A549 (cell line): ENCODE measurements at regions not wholly inside any gene's neighbourhood (a gene's known extent, or its start where the extent isn't known, plus 50 kb on each side); places are given as distances from the start of the nearest gene placed in this dataset.
A peak's percentile ranks its signal among the peaks of the same experiment; 100 is the strongest.

ENCODE experiments used
- ATAC-seq, 2 experiments: fragments of 200-7000 bp in 1 of 2; fragments of >200 bp in 1 of 2; cut with Nextera tagmentation in 1 of 2; cut with Tn5 transposase in 1 of 2; 3 replicates each; pipeline versions ENCODE4 v1.8.0 to v1.9.1; 2018 to 2020; ENCODE audit warnings: mild to moderate bottlenecking in 1 of 2, moderate library complexity in 1 of 2
- CTCF ChIA-PET: fragments of 300-600 bp; sonication (Branson Sonifier 250); formaldehyde crosslinking; extraction: SDS; loops from one replicate; lab custom pipeline; 2021; ENCODE audit warnings: antibody characterized with exemption, inconsistent platforms; lab: Yijun Ruan, JAX
- POLR2A ChIA-PET: fragments of 350-600 bp; formaldehyde crosslinking; extraction: SDS; loops from one replicate; lab custom pipeline; 2021; ENCODE audit warnings: antibody characterized with exemption, inconsistent platforms; lab: Yijun Ruan, JAX
- DNase-seq, 2 experiments: peaks; one replicate each; pipeline versions ENCODE4 v3.0.0 to v3.0.0-alpha.2; 2011 to 2016; ENCODE audit warnings: low read depth in 1 of 2, low spot score in 1 of 2
- FAIRE-seq: peaks from 2 replicates; lab custom pipeline; 2011; peaks lifted over from hg19 to GRCh38; lab: Jason Lieb, UNC
- H3K27ac ChIP-seq, 2 experiments: fragments of >200 bp; sonication (Bioruptor Twin); formaldehyde crosslinking; 3 replicates each; pipeline ENCODE4 v1.5.1; 2016 to 2017
- H3K4me1 ChIP-seq: fragments of >200 bp; sonication (Bioruptor Twin); formaldehyde crosslinking; 3 replicates; pipeline ENCODE4 v1.6.1; 2016
- H3K4me2 ChIP-seq: fragments of >200 bp; sonication (Bioruptor Twin); formaldehyde crosslinking; 3 replicates; pipeline ENCODE4 v1.6.1; 2016
- H3K4me3 ChIP-seq: fragments of >200 bp; sonication (Bioruptor Twin); formaldehyde crosslinking; 3 replicates; pipeline ENCODE4 v1.5.1; 2016
- H3K9me3 ChIP-seq: fragments of >200 bp; sonication (Bioruptor Twin); formaldehyde crosslinking; 3 replicates; pipeline ENCODE4 v1.6.1; 2016
- CEBPB ChIP-seq, 2 experiments: fragments of >200 bp in 1 of 2; sonication (Bioruptor Twin) in 1 of 2; formaldehyde crosslinking in 1 of 2; IDR thresholded peaks; 2 replicates each; pipeline ENCODE4 v1.6.1; 2012 to 2016
- CHD2 ChIP-seq: fragments of 150-350 bp; IDR thresholded peaks from 2 replicates; pipeline ENCODE4 v1.6.1; 2014; ENCODE audit warnings: low read length; ENCODE audit not compliant: partially characterized antibody
- CHD4 ChIP-seq: fragments of 200-600 bp; sonication (generic); IDR thresholded peaks from 2 replicates; pipeline ENCODE4 v1.6.1; 2016; ENCODE audit warnings: antibody characterized with exemption, mild to moderate bottlenecking, borderline replicate concordance
- EHF ChIP-seq: fragments of 250-450 bp; sonication (Bioruptor Pico); IDR thresholded peaks from 2 replicates; pipeline ENCODE4 v1.5.0; 2020; ENCODE audit warnings: mild to moderate bottlenecking
- ESRRA ChIP-seq: fragments of 150-350 bp; IDR thresholded peaks from 2 replicates; pipeline ENCODE4 v1.6.1; 2014; ENCODE audit warnings: mild to moderate bottlenecking, low read length, borderline replicate concordance
- FOSB ChIP-seq: fragments of 250-450 bp; sonication (Bioruptor Pico); IDR thresholded peaks from 2 replicates; pipeline ENCODE4 v1.5.0; 2020; ENCODE audit warnings: mild to moderate bottlenecking, moderate library complexity
- FOSL2 ChIP-seq, 2 experiments: fragments of 450-650 bp in 1 of 2; fragments of >200 bp in 1 of 2; sonication (Bioruptor Twin) in 1 of 2; formaldehyde crosslinking; IDR thresholded peaks; 2 replicates each; pipeline versions ENCODE4 v1.5.0 to v1.6.1; 2016 to 2020; ENCODE audit warnings: mild to moderate bottlenecking in 1 of 2, moderate library complexity in 1 of 2
- HEYL ChIP-seq: fragments of 250-450 bp; sonication (Bioruptor Pico); IDR thresholded peaks from 2 replicates; pipeline ENCODE4 v1.8.0; 2021; ENCODE audit warnings: mild to moderate bottlenecking, moderate library complexity
- KDM5A ChIP-seq: fragments of 200-600 bp; sonication (generic); IDR thresholded peaks from 2 replicates; pipeline ENCODE4 v1.6.1; 2016; ENCODE audit warnings: antibody characterized with exemption, mild to moderate bottlenecking
- NFE2L2 ChIP-seq: fragments of 150-350 bp; conservative IDR thresholded peaks from 2 replicates; pipeline ENCODE4 v1.6.1; 2014; ENCODE audit warnings: low read length
- RAD21 ChIP-seq, 2 experiments: fragments of >200 bp in 1 of 2; sonication (Bioruptor Twin) in 1 of 2; formaldehyde crosslinking in 1 of 2; IDR thresholded peaks in 1 of 2; conservative IDR thresholded peaks in 1 of 2; 2 replicates in 1 of 2; 3 replicates in 1 of 2; pipeline ENCODE4 v1.6.1; 2012 to 2018; ENCODE audit warnings: inconsistent platforms in 1 of 2
- RCOR1 ChIP-seq: fragments of 150-350 bp; IDR thresholded peaks from 2 replicates; pipeline ENCODE4 v1.6.1; 2014; ENCODE audit warnings: antibody characterized with exemption, low read length, low read depth
- RFX5 ChIP-seq: fragments of 450-650 bp; IDR thresholded peaks from 2 replicates; pipeline ENCODE4 v1.7.1; 2014; ENCODE audit warnings: antibody characterized with exemption, mild to moderate bottlenecking, moderate library complexity
- TFCP2L1 ChIP-seq: fragments of 250-450 bp; sonication (Bioruptor Pico); IDR thresholded peaks from 2 replicates; pipeline ENCODE4 v1.5.0; 2021; ENCODE audit warnings: mild to moderate bottlenecking
- TP53 ChIP-seq: fragments of 250-450 bp; sonication (Bioruptor Pico); IDR thresholded peaks from 2 replicates; pipeline ENCODE4 v1.5.0; 2021; ENCODE audit warnings: mild to moderate bottlenecking, moderate library complexity
- ZC3H11A ChIP-seq: fragments of 450-650 bp; IDR thresholded peaks from 2 replicates; pipeline ENCODE4 v1.6.1; 2014; ENCODE audit warnings: antibody characterized with exemption, mild to moderate bottlenecking
- ZFP36 ChIP-seq: fragments of 450-650 bp; IDR thresholded peaks from 2 replicates; pipeline ENCODE4 v1.6.1; 2014; ENCODE audit warnings: borderline replicate concordance; ENCODE audit not compliant: partially characterized antibody
- ZNF302 ChIP-seq: fragments of 250-450 bp; sonication (Bioruptor Pico); IDR thresholded peaks from 2 replicates; pipeline ENCODE4 v1.9.0; 2021; ENCODE audit warnings: inconsistent platforms, mild to moderate bottlenecking, moderate library complexity
- ZSCAN20 ChIP-seq: fragments of 250-450 bp; sonication (Bioruptor Pico); IDR thresholded peaks from 2 replicates; pipeline ENCODE4 v1.8.0; 2022; ENCODE audit warnings: mild to moderate bottlenecking, moderate library complexity
- WGBS: methylation state at CpG from one replicate; pipeline ENCODE4 v1.1.6; 2017; ENCODE audit errors: missing lambda C conversion rate; 5-methylcytosine and 5-hydroxymethylcytosine counted together
- TF ChIP-seq, protein P1 (sequence below): fragments of >200 bp; sonication (Bioruptor Twin); formaldehyde crosslinking; IDR thresholded peaks from 2 replicates; pipeline ENCODE4 v1.6.1; 2016
- TF ChIP-seq, protein P2 (sequence below): fragments of >200 bp; sonication (Bioruptor Twin); formaldehyde crosslinking; IDR thresholded peaks from 3 replicates; pipeline ENCODE4 v1.5.1; 2016
- TF ChIP-seq, protein P3 (sequence below): fragments of 450-650 bp; IDR thresholded peaks from 2 replicates; pipeline ENCODE4 v1.6.1; 2014; ENCODE audit warnings: antibody characterized with exemption
- TF ChIP-seq, protein P4 (sequence below): IDR thresholded peaks from 2 replicates; pipeline ENCODE4 v1.6.1; 2012; ENCODE audit warnings: low read depth, borderline replicate concordance

DNA sequence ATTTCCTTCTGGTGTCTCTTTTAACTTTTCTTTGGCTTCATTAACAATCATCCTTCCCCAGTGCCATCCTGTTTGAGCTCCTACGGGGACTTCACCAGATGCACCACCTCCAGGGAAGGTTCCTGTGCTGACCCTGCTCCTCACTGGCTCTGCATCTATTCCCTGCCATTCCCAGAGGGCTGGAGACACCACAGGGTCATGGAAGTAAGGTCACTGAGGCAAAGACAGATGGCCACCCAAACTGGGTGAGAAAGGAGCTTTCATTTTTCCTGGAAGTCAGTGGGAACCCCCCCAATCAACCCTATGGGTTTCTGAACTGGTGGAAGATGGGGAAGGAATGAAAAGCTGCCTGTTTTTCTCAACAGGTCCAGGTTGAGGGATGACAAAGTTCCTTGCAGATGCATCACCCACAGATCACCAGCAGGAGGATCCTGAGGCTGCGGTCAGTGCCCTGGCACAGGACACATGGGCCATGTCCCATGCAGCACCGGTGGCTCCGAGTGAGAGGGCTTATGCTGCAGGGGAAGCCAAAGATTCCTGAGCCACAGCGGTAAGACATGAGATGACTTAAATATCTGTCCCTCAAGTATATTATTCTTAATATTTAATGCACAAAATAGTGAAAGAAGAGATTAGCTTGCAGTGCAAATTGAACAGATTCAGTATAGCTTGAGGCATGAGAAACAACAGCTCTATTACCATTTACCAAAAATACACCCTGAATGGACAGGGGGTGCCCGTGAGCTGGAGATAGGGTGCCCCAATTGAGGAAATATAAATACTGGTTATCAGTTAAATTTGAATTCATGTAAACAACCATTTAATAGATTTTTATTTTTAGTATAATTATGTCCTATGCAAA is 73.0 kb upstream of the VPREB1 start:
- 6% methylated on average over 6 of the region's 6 CpGs for WGBS
- Histone ChIP-seq H3K4me3 (no peak overlapping the region), H3K4me2 (no peak overlapping the region), H3K27ac (no peak overlapping the region), H3K4me1 (no peaks in the 10 kb centered on the region)
- POLR2A ChIA-PET, result no interaction called here
- no peak for FAIRE-seq
- TF ChIP-seq RCOR1 (no peak), RAD21 (conservative IDR thresholded peaks at IDR 0.05 in 1 of 2, IDR thresholded peaks at IDR 0.05 in 1 of 2) (peak in 1 of 2 experiments; percentile 34; a peak in 1 of 5 replicates), EHF (CRISPR knock-in tag) (no peak)
- TF ChIP-seq, all 56 proteins: peak for 1
- DNase-seq (peak; percentile 31 to 52), ATAC-seq (peak; percentile 92 to 96)
- no peaks in the 10 kb centered on the region for H3K9me3 ChIP-seq
- CTCF ChIA-PET, result interaction anchor here (0.5 to 1.9 kb wide), 13 partner anchors 9 to 344 kb away, joined by 3 to 6 read pairs (median 3); no protein-coding TSS in a partner anchor

DNA sequence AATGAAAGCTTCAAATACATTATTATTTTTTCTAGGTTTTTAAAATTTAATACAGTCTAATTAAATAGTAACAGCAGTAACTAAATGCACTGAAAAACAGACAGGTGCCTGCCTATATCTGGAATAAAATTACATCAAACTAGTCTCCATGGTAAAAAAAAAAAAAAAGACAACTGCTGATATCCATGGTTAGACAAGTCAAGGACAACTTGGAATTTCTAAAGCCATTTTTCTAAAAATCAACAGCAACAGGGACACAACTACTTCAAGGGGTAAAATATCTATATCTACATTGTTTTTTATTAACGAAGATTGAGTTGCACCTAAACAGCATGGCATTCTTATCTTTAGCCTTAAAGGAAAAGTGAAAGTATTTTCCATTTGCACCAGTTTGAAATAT is 74.7 kb upstream of the VPREB1 start:
- ATAC-seq, result no peak
- no peak for TF ChIP-seq ZFP36
- TF ChIP-seq, protein P1, sequence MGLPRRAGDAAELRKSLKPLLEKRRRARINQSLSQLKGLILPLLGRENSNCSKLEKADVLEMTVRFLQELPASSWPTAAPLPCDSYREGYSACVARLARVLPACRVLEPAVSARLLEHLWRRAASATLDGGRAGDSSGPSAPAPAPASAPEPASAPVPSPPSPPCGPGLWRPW, result no peak
- TF ChIP-seq FOSL2 (IDR thresholded peaks at IDR 0.05), result no peak
- TF ChIP-seq FOSL2 (CRISPR knock-in tag; IDR thresholded peaks at IDR 0.05), result no peak
- TF ChIP-seq CEBPB (IDR thresholded peaks at IDR 0.05), result no peak
- TF ChIP-seq FOSB (CRISPR knock-in tag), result no peak
- no peak for TF ChIP-seq TP53 (CRISPR knock-in tag)
- TF ChIP-seq, protein P2, sequence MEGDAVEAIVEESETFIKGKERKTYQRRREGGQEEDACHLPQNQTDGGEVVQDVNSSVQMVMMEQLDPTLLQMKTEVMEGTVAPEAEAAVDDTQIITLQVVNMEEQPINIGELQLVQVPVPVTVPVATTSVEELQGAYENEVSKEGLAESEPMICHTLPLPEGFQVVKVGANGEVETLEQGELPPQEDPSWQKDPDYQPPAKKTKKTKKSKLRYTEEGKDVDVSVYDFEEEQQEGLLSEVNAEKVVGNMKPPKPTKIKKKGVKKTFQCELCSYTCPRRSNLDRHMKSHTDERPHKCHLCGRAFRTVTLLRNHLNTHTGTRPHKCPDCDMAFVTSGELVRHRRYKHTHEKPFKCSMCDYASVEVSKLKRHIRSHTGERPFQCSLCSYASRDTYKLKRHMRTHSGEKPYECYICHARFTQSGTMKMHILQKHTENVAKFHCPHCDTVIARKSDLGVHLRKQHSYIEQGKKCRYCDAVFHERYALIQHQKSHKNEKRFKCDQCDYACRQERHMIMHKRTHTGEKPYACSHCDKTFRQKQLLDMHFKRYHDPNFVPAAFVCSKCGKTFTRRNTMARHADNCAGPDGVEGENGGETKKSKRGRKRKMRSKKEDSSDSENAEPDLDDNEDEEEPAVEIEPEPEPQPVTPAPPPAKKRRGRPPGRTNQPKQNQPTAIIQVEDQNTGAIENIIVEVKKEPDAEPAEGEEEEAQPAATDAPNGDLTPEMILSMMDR, result no peak
- FAIRE-seq, result no peak
- Histone ChIP-seq H3K4me3 (no peak overlapping the region), H3K4me1 (no peaks in the 10 kb centered on the region), H3K9me3 (no peaks in the 10 kb centered on the region), H3K27ac (no peak overlapping the region), H3K4me2 (no peak overlapping the region)
- DNase-seq, result no peak
- POLR2A ChIA-PET, result no interaction called here
- CTCF ChIA-PET, result no interaction called here
- WGBS, result 0% methylated on average over 1 of the region's 1 CpG

DNA sequence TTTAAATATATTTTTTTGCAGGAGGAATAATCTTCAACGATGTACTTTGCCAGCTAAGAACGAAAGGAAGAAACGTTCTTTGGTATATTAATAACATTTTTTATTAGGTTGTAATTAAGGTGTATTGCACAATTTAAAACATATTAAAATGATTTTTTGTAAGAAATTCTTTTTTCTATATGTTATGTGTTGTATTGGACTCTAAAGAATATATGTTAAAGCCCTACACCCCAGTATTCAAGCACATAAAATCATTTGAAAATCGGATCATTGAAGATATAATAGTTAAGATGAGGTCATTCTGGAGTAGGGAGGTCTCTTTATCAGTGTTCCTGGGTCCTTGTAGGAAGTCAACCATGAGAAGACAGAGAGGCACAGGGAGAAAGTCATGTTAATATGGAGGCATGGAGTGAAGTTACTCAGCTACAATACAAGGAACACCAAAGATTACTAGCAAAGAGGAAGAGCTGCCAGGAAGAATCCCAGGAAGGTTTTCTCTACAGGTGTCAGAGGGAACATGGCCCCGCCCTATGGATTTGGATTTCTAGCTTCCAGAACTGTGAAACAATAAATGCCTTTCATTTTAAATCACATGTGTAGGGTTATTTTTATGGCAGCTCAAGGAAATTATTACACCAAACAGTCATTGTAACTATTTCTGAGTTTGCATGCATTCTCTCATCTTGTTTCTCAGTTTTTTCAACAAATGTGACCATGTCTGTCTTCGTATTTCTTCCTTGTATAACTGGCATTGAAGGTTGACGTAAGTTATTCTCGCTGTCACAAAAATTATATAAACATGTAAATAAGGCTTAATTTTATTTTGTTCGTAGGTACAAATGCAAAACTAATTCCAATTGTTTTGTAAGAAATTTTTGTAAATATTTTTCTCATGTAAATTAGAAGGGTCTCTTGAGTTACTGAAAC is 75.4 kb upstream of the VPREB1 start:
- H3K4me1 ChIP-seq, result no peaks in the 10 kb centered on the region
- DNase-seq, result no peak
- ATAC-seq, result no peak
- no peaks in the 10 kb centered on the region for H3K9me3 ChIP-seq
- H3K27ac ChIP-seq, result no peak overlapping the region
- TF ChIP-seq ZFP36, result no peak
- TF ChIP-seq CHD2, result no peak
- TF ChIP-seq, protein P3, sequence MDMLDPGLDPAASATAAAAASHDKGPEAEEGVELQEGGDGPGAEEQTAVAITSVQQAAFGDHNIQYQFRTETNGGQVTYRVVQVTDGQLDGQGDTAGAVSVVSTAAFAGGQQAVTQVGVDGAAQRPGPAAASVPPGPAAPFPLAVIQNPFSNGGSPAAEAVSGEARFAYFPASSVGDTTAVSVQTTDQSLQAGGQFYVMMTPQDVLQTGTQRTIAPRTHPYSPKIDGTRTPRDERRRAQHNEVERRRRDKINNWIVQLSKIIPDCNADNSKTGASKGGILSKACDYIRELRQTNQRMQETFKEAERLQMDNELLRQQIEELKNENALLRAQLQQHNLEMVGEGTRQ, result no peak
- TF ChIP-seq RAD21 (conservative IDR thresholded peaks at IDR 0.05 in 1 of 2, IDR thresholded peaks at IDR 0.05 in 1 of 2), result no peak
- no peak for TF ChIP-seq HEYL (CRISPR knock-in tag)
- TF ChIP-seq, protein P4, sequence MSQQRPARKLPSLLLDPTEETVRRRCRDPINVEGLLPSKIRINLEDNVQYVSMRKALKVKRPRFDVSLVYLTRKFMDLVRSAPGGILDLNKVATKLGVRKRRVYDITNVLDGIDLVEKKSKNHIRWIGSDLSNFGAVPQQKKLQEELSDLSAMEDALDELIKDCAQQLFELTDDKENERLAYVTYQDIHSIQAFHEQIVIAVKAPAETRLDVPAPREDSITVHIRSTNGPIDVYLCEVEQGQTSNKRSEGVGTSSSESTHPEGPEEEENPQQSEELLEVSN, result no peak
- TF ChIP-seq ZC3H11A, result no peak
- no peak for TF ChIP-seq KDM5A
- TF ChIP-seq ZSCAN20 (CRISPR knock-in tag), result no peak
- no peak for TF ChIP-seq ESRRA
- TF ChIP-seq RFX5, result no peak
- no peak for TF ChIP-seq NFE2L2
- no peak for TF ChIP-seq FOSL2 (IDR thresholded peaks at IDR 0.05)
- no peak for TF ChIP-seq FOSL2 (CRISPR knock-in tag; IDR thresholded peaks at IDR 0.05)
- TF ChIP-seq, protein P2, result no peak
- TF ChIP-seq TFCP2L1 (CRISPR knock-in tag), result no peak
- no peak for TF ChIP-seq CHD4
- TF ChIP-seq ZNF302, result no peak
- ChIA-PET CTCF (no interaction called here), POLR2A (no interaction called here)
- WGBS, result 26% methylated on average over 9 of the region's 9 CpGs
- no peak for FAIRE-seq
- peak overlapping the region; percentile 36; the same call in 2 of the 3 replicates for H3K4me3 ChIP-seq
- H3K4me2 ChIP-seq, result peak overlapping the region; percentile 75
